ENCODE measurements at regions not wholly inside any gene's neighbourhood (a gene's known extent, or its start where the extent isn't known, plus 50 kb on each side); places are given as distances from the start of the nearest gene placed in this dataset.

DNA sequence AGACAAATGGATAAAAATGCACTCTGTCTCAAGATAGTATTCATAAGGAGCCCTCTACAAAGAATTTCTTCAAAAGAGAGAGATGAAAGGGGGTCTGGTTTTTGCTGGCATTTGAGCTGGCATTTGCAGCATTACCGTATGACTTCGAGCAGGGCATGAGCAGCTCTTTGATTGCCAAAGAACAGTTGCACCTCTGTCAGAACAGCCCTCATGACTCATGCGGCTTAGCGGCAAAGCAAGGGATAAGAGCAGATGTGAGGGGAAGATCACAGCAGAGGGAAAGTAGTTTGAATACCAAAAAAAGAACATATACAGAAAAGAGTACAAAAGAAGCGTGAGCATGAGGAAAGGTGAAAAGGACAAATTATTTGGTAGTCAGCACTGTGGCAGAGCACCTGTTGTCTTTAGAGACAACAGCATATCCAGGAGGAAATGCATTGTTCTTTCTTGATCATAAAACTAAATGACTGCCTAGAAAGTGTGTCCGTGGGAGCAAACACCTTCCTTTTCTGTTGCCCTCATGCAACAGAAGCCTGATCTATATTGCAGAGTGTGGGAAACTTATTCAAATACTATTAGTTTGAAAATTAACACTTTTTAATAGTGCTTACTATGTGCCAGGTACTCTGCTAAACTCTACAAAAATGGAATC, 80.5 kb upstream of the SLC24A5 start:
- CTCF ChIA-PET = no interaction called here
- Histone ChIP-seq H3K9me3 (ENCODE audit: control insufficient read depth, insufficient read depth, low read depth, low read length) (no peaks in the 10 kb centered on the region), H3K4me3 (ENCODE audit: low read depth in 2 of 2, low read length in 2 of 2) (no peak overlapping the region), H3K27ac (ENCODE audit: low read length) (no peak overlapping the region), H3K4me1 (ENCODE audit: control insufficient read depth, insufficient read depth, low read length) (no peaks in the 10 kb centered on the region), H3K36me3 (ENCODE audit: control insufficient read depth, insufficient read depth, low read length) (no peaks in the 10 kb centered on the region), H3K27me3 (ENCODE audit: control insufficient read depth, insufficient read depth, low read length) (no peaks in the 10 kb centered on the region)
- TF ChIP-seq TCF7L2 (IDR thresholded peaks at IDR 0.05; ENCODE audit: low read depth, low read length) (no peak), POLR2AphosphoS5 (IDR thresholded peaks at IDR 0.05; ENCODE audit: low read depth, low read length) (no peak), SIN3A (IDR thresholded peaks at IDR 0.05; ENCODE audit: borderline replicate concordance, insufficient read depth, low read depth, low read length) (no peak)
- TF ChIP-seq, protein P1, sequence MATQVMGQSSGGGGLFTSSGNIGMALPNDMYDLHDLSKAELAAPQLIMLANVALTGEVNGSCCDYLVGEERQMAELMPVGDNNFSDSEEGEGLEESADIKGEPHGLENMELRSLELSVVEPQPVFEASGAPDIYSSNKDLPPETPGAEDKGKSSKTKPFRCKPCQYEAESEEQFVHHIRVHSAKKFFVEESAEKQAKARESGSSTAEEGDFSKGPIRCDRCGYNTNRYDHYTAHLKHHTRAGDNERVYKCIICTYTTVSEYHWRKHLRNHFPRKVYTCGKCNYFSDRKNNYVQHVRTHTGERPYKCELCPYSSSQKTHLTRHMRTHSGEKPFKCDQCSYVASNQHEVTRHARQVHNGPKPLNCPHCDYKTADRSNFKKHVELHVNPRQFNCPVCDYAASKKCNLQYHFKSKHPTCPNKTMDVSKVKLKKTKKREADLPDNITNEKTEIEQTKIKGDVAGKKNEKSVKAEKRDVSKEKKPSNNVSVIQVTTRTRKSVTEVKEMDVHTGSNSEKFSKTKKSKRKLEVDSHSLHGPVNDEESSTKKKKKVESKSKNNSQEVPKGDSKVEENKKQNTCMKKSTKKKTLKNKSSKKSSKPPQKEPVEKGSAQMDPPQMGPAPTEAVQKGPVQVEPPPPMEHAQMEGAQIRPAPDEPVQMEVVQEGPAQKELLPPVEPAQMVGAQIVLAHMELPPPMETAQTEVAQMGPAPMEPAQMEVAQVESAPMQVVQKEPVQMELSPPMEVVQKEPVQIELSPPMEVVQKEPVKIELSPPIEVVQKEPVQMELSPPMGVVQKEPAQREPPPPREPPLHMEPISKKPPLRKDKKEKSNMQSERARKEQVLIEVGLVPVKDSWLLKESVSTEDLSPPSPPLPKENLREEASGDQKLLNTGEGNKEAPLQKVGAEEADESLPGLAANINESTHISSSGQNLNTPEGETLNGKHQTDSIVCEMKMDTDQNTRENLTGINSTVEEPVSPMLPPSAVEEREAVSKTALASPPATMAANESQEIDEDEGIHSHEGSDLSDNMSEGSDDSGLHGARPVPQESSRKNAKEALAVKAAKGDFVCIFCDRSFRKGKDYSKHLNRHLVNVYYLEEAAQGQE (IDR thresholded peaks at IDR 0.05; ENCODE audit: insufficient read depth in 1 of 2, low read depth in 2 of 2, low read length in 1 of 2) = no peak
- TF ChIP-seq, protein P2, sequence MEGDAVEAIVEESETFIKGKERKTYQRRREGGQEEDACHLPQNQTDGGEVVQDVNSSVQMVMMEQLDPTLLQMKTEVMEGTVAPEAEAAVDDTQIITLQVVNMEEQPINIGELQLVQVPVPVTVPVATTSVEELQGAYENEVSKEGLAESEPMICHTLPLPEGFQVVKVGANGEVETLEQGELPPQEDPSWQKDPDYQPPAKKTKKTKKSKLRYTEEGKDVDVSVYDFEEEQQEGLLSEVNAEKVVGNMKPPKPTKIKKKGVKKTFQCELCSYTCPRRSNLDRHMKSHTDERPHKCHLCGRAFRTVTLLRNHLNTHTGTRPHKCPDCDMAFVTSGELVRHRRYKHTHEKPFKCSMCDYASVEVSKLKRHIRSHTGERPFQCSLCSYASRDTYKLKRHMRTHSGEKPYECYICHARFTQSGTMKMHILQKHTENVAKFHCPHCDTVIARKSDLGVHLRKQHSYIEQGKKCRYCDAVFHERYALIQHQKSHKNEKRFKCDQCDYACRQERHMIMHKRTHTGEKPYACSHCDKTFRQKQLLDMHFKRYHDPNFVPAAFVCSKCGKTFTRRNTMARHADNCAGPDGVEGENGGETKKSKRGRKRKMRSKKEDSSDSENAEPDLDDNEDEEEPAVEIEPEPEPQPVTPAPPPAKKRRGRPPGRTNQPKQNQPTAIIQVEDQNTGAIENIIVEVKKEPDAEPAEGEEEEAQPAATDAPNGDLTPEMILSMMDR (IDR thresholded peaks at IDR 0.05) = no peak
- ATAC-seq (no peak), DNase-seq (ENCODE audit: low read depth, low spot score) (no peak)
- BruUV-seq (replicated peaks) = no TSS peak
- intact Hi-C loops (cut with micrococcal nuclease; ENCODE audit: unreplicated experiment) (no loop called here), in situ Hi-C loops (cut with HindIII; ENCODE audit: low pct_unique_long_range_greater_than_20kb, low sequenced_read_pairs) (no loop called here)
- POLR2A ChIA-PET = no interaction called here

DNA sequence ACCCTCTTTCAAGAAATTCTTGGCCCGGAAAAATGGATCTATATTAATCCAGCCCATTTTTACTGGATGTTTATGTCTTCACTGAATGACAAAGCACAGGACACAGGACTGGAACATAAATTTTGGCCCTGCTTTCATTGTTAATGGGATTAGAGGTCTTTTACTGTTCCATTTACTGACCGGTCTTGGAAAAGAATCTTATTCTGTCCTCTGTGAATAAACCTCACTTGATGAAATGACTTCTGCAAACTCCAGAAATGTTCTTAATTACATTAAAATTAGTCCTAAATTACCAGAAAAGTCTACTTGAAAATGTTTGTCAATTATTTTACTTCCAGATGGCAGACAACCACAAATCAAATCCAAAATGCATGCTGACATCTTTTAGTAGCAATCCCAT, 79.3 kb upstream of the SLC24A5 start:
- no TSS peak for BruUV-seq (replicated peaks)
- intact Hi-C loops (cut with micrococcal nuclease; ENCODE audit: unreplicated experiment) = no loop called here
- in situ Hi-C loops (cut with HindIII; ENCODE audit: low pct_unique_long_range_greater_than_20kb, low sequenced_read_pairs) = no loop called here
- no peak for TF ChIP-seq POLR2AphosphoS5 (IDR thresholded peaks at IDR 0.05; ENCODE audit: low read depth, low read length)
- no peaks in the 10 kb centered on the region for H3K36me3 ChIP-seq (ENCODE audit: control insufficient read depth, insufficient read depth, low read length)
- no peak overlapping the region for H3K27ac ChIP-seq (ENCODE audit: low read length)
- DNase-seq (ENCODE audit: low read depth, low spot score) (no peak), ATAC-seq (no peak)
- H3K27me3 ChIP-seq (ENCODE audit: control insufficient read depth, insufficient read depth, low read length) = no peaks in the 10 kb centered on the region
- ChIA-PET CTCF (no interaction called here), POLR2A (no interaction called here)
- H3K4me1 ChIP-seq (ENCODE audit: control insufficient read depth, insufficient read depth, low read length) = no peaks in the 10 kb centered on the region
- H3K4me3 ChIP-seq (ENCODE audit: low read depth in 2 of 2, low read length in 2 of 2) = no peak overlapping the region
- no peaks in the 10 kb centered on the region for H3K9me3 ChIP-seq (ENCODE audit: control insufficient read depth, insufficient read depth, low read depth, low read length)

DNA sequence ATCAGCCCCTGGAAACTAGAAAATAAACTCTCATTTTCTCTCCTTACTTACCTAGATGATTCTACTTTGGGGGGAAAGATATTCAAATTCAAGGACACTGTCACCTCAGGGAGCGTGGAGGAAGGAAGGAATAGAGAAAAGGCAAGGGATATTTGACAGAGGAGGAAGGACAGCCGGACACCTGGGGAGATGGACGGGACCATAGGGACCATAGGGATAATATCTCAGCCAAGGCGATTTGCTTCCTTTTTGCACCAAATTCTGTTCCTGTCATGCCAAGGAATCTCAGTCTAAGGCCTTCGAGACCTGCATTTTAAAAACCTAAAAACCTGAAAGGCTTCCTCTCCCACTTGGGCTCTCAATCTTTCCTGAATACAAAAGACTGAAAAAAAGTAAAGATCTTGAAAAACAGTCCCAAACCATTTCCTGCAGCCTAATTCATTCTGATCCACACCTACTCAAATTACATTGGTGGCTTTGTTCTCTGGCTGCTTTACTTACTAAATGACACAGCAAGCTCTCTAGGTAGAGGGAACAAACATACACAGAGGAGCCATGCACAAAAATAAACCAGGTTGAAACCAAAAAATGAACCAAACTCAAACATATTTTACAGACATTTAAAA, 73.9 kb upstream of the SLC24A5 start:
- ChIA-PET CTCF (no interaction called here), POLR2A (no interaction called here)
- in situ Hi-C loops (cut with HindIII; ENCODE audit: low pct_unique_long_range_greater_than_20kb, low sequenced_read_pairs) (no loop called here), intact Hi-C loops (cut with micrococcal nuclease; ENCODE audit: unreplicated experiment) (no loop called here)
- no peak overlapping the region for H3K4me3 ChIP-seq (ENCODE audit: low read depth in 2 of 2, low read length in 2 of 2)
- H3K4me1 ChIP-seq (ENCODE audit: control insufficient read depth, insufficient read depth, low read length) = no peaks in the 10 kb centered on the region
- H3K27ac ChIP-seq (ENCODE audit: low read length) = no peak overlapping the region
- H3K27me3 ChIP-seq (ENCODE audit: control insufficient read depth, insufficient read depth, low read length) = no peaks in the 10 kb centered on the region
- no TSS peak for BruUV-seq (replicated peaks)
- DNase-seq (ENCODE audit: low read depth, low spot score) (no peak), ATAC-seq (no peak)
- no peaks in the 10 kb centered on the region for H3K36me3 ChIP-seq (ENCODE audit: control insufficient read depth, insufficient read depth, low read length)
- no peaks in the 10 kb centered on the region for H3K9me3 ChIP-seq (ENCODE audit: control insufficient read depth, insufficient read depth, low read depth, low read length)
- TF ChIP-seq, protein P1 (IDR thresholded peaks at IDR 0.05; ENCODE audit: insufficient read depth in 1 of 2, low read depth in 2 of 2, low read length in 1 of 2) = no peak
- TF ChIP-seq SIN3A (IDR thresholded peaks at IDR 0.05; ENCODE audit: borderline replicate concordance, insufficient read depth, low read depth, low read length) (no peak), POLR2AphosphoS5 (IDR thresholded peaks at IDR 0.05; ENCODE audit: low read depth, low read length) (no peak), TCF7L2 (IDR thresholded peaks at IDR 0.05; ENCODE audit: low read depth, low read length) (no peak)
- TF ChIP-seq, protein P2 (IDR thresholded peaks at IDR 0.05) = no peak
